ENCODE measurements at regions not wholly inside any gene's neighbourhood (a gene's known extent, or its start where the extent isn't known, plus 50 kb on each side); places are given as distances from the start of the nearest gene placed in this dataset.
A peak's percentile ranks its signal among the peaks of the same experiment; 100 is the strongest.

GRCh38 chr2:111692311-111692710 is 191.7 kb downstream of the ANAPC1 start:
- no peak for DNase-seq (ENCODE audit: low read depth in 2 of 2)

- no peak for DNase-seq (ENCODE audit: low read depth in 2 of 2)
Observed at GRCh38 chr2:111694700-111695101, 189.3 kb downstream of the ANAPC1 start.

- no peak for DNase-seq (ENCODE audit: low read depth in 2 of 2)
Observed at GRCh38 chr2:111695441-111696007, 188.5 kb downstream of the ANAPC1 start.

GRCh38 chr2:111696226-111696625 is 187.8 kb downstream of the ANAPC1 start:
- no peak for DNase-seq (ENCODE audit: low read depth in 2 of 2)

GRCh38 chr2:111697560-111697959 is 186.4 kb downstream of the ANAPC1 start:
- no peak for DNase-seq (ENCODE audit: low read depth in 2 of 2)

GRCh38 chr2:111698089-111698488 is 185.9 kb downstream of the ANAPC1 start:
- DNase-seq (ENCODE audit: low read depth in 2 of 2), result no peak

GRCh38 chr2:111698743-111699554 is 185.0 kb downstream of the ANAPC1 start:
- no peak for DNase-seq (ENCODE audit: low read depth in 2 of 2)

- DNase-seq (ENCODE audit: low read depth in 2 of 2), result no peak
Observed at GRCh38 chr2:111701266-111701665, 182.7 kb downstream of the ANAPC1 start.

GRCh38 chr2:111701798-111702118 is 182.2 kb downstream of the ANAPC1 start:
- DNase-seq (ENCODE audit: low read depth in 2 of 2), result no peak

- DNase-seq (ENCODE audit: low read depth in 2 of 2), result peak in 1 of 2 donors; percentile 30
Observed at GRCh38 chr2:111702119-111702803, 181.7 kb downstream of the ANAPC1 start.

- no peak for DNase-seq (ENCODE audit: low read depth in 2 of 2)
Observed at GRCh38 chr2:111702804-111703196, 181.2 kb downstream of the ANAPC1 start.

- DNase-seq (ENCODE audit: low read depth in 2 of 2), result no peak
Observed at GRCh38 chr2:111703759-111704158, 180.2 kb downstream of the ANAPC1 start.

GRCh38 chr2:111704246-111704645 is 179.7 kb downstream of the ANAPC1 start:
- DNase-seq (ENCODE audit: low read depth in 2 of 2), result no peak

- no peak for DNase-seq (ENCODE audit: low read depth in 2 of 2)
Observed at GRCh38 chr2:111705239-111705638, 178.8 kb downstream of the ANAPC1 start.

- DNase-seq (ENCODE audit: low read depth in 2 of 2), result no peak
Observed at GRCh38 chr2:111705711-111706336, 178.2 kb downstream of the ANAPC1 start.

GRCh38 chr2:111706481-111707001 is 177.5 kb downstream of the ANAPC1 start:
- DNase-seq (ENCODE audit: low read depth in 2 of 2), result no peak

- no peak for DNase-seq (ENCODE audit: low read depth in 2 of 2)
Observed at GRCh38 chr2:111707700-111708099, 176.3 kb downstream of the ANAPC1 start.

GRCh38 chr2:111708476-111709180 is 175.4 kb downstream of the ANAPC1 start:
- DNase-seq (ENCODE audit: low read depth in 2 of 2), result no peak

- no peak for DNase-seq (ENCODE audit: low read depth in 2 of 2)
Observed at GRCh38 chr2:111709321-111709720, 174.7 kb downstream of the ANAPC1 start.

GRCh38 chr2:111710085-111710484 is 173.9 kb downstream of the ANAPC1 start:
- no peak for DNase-seq (ENCODE audit: low read depth in 2 of 2)

GRCh38 chr2:111710613-111711012 is 173.4 kb downstream of the ANAPC1 start:
- DNase-seq (ENCODE audit: low read depth in 2 of 2), result no peak

- DNase-seq (ENCODE audit: low read depth in 2 of 2), result no peak
Observed at GRCh38 chr2:111711270-111711669, 172.7 kb downstream of the ANAPC1 start.

All from stimulated activated CD4-positive, alpha-beta T cell treated with anti-CD3 and anti-CD28 coated beads, Interleukin-1b, Interleukin-23, amount 100 ng/mL, for 1 hour (primary cell).